HS-5 (cell line): ENCODE measurements at regions not wholly inside any gene's neighbourhood (a gene's known extent, or its start where the extent isn't known, plus 50 kb on each side); places are given as distances from the start of the nearest gene placed in this dataset.

Source experiments
- DNase-seq: peaks from one replicate; pipeline ENCODE4 v3.0.0-alpha.2; 2012; ENCODE audit warnings: low read depth

DNA sequence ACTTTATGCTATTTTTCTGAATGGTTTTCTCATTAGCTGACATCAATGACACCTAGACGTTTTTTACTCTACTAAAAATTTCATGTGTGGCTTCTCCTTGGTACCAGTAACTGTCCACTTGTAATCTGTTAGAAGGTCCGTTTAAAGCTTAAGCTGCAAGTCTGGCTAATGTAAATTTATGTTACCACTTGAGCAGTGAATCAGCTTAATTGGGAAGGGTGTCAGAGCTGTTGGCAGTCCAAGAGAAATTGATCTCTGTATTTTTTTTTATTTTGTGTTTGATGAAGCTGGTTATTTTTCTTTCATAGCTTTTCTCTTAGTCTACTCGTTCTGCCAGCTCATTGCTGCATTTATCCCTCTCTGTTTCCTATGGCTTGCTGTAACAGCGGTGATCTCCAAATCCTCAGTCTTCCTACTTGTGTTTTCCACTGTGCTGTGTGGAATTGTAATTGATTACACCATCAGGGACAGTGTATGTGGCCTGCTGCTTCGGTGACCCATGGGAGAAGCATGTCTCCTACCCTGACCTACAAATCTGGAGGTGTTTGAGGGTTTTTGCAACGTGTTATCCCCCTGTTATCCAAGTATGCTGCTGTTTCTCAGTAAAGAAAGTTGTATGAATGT lies 724.2 kb upstream of the REG3G start:
- no peak for DNase-seq

DNA sequence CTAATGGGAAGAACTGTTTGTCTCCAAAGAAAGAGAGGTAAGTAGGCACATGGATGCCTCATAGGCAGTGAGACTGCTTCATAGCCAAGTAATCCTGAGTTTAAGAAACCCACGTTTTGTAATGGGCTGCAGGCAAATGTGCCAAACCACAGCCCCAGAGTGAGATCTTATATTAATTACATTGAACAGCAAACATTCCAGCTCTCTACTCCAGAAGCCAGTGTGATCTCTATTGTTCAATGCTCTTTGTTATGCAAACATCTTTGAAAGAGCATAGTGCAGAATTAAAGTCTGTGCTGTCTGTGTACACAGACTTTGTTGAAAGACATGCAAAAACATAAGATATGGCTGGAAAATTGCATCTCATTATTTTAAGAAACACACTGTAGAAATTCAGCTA lies 720.8 kb upstream of the REG3G start:
- DNase-seq, result no peak

DNA sequence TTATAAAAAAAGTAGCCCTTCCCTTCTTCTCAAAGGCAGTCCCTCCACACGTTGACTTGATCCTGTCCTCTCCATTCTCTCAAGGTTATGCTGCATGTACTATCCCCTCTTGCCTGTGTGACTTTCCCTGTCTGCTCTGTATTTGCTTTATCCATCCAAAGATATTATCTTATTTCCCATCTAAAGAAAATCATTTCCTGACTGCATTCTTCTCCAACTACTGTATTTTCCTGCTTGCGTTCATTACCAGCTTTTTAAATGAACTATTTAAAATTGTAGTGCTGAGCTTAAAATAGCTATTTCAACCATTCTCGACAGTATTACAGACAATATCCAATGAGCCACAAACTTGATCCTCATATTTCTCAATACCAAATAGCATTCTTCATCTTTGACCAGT lies 716.0 kb upstream of the REG3G start:
- DNase-seq, result no peak

- DNase-seq, result no peak
Measured at GRCh38 chr2:78315368-78315767, 710.1 kb upstream of the REG3G start.

- DNase-seq, result no peak
Measured at GRCh38 chr2:78318275-78318674, 707.2 kb upstream of the REG3G start.

DNA sequence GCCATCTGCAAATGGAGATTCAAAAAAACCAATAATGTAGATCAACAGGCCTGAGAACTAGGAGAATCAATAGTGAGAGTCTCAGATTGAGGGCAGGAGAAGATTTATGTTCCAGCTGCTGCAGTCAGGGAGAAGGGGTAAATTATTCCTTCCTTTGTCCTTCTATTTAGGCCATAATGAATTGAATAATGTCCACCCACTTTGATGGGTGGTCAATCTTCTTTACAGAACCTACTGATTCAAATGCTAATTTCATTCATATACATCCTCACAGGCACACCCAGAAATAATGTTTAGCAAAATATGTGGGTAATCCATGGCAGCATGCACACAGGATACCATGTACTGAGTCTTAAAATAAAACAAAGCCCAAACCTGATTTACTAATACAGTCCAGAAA lies 695.3 kb upstream of the REG3G start:
- DNase-seq, result no peak

- DNase-seq, result no peak
Measured at GRCh38 chr2:78351208-78351607, 674.3 kb upstream of the REG3G start.

- DNase-seq, result peak; percentile 20
Measured at GRCh38 chr2:78353168-78353567, 672.3 kb upstream of the REG3G start.

DNA sequence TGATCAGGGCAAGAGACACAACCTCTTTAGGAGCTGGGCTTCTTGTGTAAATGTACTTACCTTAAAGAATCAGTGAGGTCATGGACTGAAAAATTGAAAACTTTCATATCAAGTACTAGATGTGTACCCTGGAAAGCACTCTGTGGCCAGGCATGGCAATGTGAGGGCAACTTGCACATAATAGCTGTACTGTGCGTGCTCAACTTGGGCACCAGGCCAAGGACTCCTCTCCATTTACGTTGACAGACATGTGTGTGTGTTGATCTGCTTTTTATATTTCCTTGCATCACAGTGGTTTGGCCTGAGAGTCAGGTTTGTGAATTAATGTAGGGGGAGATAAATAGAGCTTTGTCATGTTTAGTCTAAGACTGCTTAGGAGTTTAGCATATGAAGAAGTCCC lies 669.5 kb upstream of the REG3G start:
- DNase-seq, result no peak

DNA sequence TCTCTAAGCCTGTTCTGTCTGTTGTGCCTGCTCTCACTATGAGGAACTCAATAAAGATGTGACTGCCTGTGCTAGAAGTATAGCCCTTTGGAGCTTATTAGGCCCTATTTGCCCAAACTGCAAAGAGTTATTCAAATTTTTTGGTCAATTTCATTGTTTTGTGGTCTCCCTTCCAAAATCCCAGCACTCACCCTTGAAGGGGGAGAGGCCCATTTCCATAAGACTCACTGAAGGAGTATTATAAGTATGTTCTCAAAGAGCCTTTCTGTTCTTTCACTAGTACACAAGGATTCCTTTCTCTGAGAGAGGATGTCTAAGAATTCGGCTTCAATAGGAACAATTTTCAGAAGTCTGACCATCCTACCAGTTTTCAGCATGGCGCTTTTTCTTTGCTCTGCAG lies 641.9 kb upstream of the REG3G start:
- no peak for DNase-seq

GRCh38 chr2:78397198-78397597 lies 628.3 kb upstream of the REG3G start:
- DNase-seq, result no peak

DNA sequence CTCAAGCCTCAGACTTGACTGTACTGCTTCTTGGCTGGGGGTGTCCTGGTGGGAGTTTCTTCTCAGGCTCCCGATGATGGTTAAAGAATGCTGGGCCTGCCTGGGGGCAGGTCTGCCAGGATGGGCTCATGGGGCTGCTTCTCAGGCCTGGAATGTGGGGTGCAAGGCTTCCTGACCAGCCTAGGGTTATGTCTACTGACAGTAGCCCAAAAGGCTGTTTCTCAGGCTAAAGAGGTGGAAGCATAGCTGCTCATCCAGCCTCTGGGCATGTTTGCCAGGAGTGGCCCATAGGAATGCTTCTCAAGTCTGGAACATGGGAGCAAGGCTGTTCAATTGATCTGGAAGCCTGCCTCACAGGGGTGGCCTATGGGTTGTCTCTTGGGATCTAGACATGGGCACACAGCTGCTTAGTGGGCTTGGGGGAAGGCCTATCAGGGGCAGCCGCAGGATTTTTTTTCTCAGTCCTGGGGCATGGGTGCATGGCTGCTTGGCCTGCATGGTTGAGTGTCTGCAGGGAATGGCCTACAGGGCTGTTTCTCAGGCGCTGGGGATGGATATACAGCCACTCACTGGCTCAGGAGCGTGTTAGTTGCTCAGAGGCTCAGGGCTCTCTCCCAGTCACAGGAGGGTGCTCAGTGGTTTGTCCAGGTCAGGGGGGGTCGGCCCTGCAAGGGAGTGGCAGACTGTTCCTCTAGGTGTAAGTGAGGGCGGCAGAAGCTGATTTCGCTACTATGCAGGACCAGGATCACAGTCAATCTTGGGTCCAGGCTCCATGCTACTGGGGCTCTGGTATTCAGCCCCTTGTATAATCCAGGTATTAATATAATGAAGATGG lies 617.3 kb upstream of the REG3G start:
- DNase-seq, result no peak

DNA sequence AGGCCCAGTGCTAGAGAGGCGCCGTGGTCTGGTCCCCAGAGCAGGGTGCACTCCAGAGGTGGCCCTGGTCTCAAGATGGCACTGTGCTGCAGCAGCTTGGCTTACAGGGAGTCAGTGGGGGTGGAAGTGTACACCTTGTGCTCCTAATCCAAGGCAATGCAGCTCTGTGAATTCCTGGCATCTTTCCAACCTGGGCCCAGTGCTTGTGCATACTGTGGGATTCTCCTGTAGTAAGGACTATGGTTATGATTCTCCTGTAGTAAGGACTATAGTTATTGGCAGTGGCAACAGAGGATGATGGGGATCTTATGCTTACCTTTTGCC lies 616.7 kb upstream of the REG3G start:
- no peak for DNase-seq

DNA sequence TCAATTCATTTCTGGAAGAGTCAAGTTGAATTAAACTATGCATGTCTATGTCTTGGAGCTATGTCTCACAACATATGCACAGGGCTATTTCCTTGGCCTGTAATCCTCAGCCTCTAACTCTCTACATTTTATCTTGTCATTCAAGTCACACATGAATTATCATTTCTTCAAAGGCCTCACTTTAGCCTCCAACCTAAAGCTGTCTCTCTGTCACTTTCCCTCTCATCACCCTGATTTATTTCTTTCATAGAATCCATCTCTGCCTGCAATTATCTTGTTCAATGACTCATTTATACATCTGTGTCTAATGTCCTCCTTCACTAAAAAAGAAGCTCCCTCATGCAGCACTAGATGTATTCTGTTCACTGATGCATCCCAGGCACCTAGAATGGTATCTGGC lies 614.2 kb upstream of the REG3G start:
- no peak for DNase-seq

GRCh38 chr2:78416625-78417300 lies 608.7 kb upstream of the REG3G start:
- DNase-seq, result no peak

DNA sequence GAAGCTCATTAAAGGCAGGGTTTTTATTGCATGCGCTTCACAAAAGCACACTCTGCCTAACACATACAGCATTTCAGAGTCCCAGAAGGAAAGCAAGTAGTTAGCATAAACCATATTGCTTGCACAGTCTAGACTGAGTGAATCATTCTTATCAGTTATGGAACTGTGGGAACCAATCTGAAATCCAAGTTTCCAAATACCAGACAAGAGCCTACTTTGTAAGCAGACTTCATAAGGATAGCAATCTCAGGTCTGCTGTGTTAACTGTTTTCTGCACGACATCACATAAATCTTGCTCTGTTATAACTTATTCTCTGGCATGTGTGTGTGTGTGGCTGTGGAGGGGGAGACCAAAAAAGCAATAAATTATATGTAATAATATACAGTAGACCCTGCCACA lies 608.1 kb upstream of the REG3G start:
- no peak for DNase-seq

DNA sequence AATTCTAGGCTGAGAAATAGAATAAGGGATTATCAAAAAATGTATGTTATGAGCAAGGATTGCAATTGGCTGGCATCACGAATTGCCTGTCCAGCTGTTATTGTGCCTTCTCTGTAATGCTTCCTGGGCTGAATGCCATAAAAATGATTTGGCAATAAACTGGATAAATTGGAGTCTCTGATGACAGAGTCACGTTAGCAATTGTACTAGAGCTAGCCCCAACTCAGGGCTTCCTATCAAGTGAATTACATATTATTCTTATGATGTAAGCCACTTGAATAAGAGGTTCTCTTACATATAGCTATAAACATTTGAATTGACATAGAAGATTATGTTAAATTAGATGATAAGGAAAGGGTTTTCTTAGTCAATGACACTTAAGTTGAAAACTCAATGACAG lies 607.5 kb upstream of the REG3G start:
- peak; percentile 31 for DNase-seq

- no peak for DNase-seq
Measured at GRCh38 chr2:78420132-78420531, 605.4 kb upstream of the REG3G start.

DNA sequence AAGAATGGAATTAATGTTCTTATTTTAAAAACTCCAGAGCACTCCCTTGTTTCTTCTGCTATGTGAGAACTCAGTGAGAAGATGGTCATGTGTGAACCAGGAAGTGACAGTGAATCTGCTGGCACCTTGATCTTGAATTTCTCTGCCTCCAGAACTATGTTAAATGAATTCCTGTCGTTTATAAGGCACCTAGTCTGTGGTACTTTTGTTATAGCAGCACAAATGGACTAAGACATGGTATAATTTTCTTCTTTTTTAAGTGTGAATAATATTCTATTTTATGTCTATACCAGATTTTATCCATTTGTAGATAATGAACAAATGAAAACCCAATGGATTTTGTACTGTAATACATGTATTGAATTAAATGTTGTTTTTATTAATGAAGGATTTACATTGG lies 601.9 kb upstream of the REG3G start:
- no peak for DNase-seq

DNA sequence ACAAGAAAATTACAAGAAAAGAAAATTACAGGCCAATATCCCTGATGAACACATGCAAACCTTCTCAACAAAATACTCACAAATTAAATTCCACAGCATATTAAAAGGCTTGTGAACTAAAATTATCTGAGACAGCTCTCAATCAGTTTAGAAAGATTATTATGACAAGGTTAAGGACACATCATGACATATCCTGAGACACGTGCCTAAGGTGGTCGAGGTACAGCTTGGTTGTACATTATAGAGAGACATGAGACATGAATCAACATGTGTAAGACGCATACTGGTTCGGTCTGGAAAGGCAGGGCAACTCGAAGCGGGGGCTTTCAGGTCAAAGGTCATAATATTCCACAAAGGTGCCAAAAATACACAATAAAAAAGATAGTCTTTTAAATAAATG lies 598.3 kb upstream of the REG3G start:
- no peak for DNase-seq

DNA sequence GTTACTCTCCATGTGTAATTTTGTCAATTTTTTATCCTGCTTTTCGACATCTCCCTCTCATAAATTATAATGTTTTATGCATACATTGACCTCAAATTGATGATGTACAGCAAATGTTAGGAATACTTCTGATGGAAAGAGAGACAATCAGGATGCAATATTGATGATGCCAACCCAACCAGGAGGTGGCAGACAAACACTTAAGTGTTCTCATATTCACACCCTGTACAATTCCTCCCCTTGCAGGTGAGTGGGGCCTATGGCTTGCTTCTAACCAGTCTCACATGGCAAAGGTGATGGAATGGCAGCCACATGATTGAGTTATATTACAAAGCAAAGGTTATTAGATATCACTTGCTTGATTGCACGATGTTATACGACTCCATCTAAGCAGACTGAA lies 594.3 kb upstream of the REG3G start:
- DNase-seq, result no peak

GRCh38 chr2:78439122-78439521 lies 586.4 kb upstream of the REG3G start:
- DNase-seq, result no peak

DNA sequence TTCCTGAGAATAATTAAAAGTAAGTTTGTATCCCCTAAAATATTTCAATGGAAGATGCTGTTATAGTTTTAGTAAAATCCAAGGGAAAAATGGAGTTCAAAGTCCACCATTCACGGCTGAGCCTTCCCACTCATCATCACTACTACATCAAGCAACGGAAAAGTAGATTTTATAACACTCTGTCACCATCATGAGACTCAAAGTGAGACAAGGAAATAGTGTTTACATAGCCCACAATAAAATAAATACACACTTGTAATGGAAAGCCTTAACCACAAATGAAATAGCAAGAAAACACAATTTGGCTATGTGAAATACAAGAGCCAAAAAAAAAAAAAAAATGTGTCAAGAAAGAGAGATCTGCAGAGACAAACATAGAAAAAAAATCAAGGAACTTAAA lies 569.9 kb upstream of the REG3G start:
- no peak for DNase-seq

DNA sequence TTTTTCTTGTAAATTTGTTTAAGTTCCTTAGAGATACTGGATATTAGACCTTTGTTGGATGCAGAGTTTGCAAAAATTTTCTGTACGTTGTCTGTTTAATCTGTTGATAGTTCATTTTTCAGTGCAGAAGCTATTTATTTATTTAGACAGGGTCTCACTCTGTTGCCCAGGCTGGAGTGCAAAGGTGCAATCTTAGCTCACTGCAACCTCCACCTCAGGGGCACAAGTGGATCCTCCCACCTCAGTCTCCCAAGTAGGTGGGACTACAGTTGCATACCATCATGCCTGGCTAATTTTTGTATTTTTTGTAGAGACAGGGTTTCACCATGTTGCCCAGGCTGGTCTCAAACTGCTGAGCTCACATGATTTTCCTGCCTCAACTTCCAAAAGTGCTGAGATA lies 568.2 kb upstream of the REG3G start:
- DNase-seq, result no peak
